ENCODE measurements at regions not wholly inside any gene's neighbourhood (a gene's known extent, or its start where the extent isn't known, plus 50 kb on each side); places are given as distances from the start of the nearest gene placed in this dataset.

DNA sequence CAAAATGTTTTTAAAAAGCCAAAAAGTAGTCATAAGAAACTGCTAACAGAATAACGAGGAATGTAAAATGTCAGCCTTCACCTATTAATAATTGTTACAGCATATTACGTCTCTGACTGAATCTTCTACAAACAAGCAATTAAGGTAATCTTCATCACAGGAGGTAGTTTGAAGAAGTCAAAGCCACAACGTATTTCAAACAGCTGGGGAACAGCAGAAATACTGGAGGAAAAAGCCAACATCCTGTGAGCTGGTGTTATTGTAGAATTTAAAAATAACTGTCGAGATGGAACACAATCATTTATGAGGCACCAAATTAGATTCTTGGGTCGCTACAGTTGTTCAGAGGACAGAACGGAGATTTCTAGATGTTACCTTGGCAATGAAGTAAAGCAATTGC, 450.5 kb downstream of the AGTPBP1 start:
- H3K4me3 ChIP-seq (ENCODE audit: low read depth, low read length): no peak overlapping the region
- TF ChIP-seq, protein P1, sequence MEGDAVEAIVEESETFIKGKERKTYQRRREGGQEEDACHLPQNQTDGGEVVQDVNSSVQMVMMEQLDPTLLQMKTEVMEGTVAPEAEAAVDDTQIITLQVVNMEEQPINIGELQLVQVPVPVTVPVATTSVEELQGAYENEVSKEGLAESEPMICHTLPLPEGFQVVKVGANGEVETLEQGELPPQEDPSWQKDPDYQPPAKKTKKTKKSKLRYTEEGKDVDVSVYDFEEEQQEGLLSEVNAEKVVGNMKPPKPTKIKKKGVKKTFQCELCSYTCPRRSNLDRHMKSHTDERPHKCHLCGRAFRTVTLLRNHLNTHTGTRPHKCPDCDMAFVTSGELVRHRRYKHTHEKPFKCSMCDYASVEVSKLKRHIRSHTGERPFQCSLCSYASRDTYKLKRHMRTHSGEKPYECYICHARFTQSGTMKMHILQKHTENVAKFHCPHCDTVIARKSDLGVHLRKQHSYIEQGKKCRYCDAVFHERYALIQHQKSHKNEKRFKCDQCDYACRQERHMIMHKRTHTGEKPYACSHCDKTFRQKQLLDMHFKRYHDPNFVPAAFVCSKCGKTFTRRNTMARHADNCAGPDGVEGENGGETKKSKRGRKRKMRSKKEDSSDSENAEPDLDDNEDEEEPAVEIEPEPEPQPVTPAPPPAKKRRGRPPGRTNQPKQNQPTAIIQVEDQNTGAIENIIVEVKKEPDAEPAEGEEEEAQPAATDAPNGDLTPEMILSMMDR (IDR thresholded peaks at IDR 0.05; ENCODE audit: borderline replicate concordance, insufficient read depth, low read depth, low read length): no peak

GRCh38 chr9:85290019-85290418, 451.7 kb downstream of the AGTPBP1 start:
- TF ChIP-seq, protein P1 (IDR thresholded peaks at IDR 0.05; ENCODE audit: borderline replicate concordance, insufficient read depth, low read depth, low read length): no peak
- no peak overlapping the region for H3K4me3 ChIP-seq (ENCODE audit: low read depth, low read length)

- TF ChIP-seq, protein P1 (IDR thresholded peaks at IDR 0.05; ENCODE audit: borderline replicate concordance, insufficient read depth, low read depth, low read length): no peak
- H3K4me3 ChIP-seq (ENCODE audit: low read depth, low read length): no peak overlapping the region
Measured at GRCh38 chr9:85289142-85289541, 452.6 kb downstream of the AGTPBP1 start.

DNA sequence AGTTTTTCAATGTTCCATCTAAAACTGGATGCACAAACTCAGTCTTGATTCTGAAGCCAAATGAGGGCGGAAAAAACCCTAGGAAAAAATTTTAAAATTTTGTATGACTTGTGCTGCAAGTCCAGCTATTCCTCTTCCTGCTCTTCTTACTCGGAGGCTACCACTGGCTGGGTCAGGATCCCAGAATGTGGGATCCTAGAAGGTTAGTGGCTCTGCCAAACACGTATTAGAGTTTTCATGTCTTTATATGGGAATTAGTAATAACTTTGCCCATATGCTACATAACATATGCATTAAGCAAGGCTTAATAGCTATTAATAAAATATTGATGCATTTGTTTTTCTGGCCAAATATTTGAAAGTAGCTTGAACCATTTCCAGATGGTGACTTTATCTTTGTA, 458.3 kb downstream of the AGTPBP1 start:
- no peak overlapping the region for H3K4me3 ChIP-seq (ENCODE audit: low read depth, low read length)
- TF ChIP-seq, protein P1 (IDR thresholded peaks at IDR 0.05; ENCODE audit: borderline replicate concordance, insufficient read depth, low read depth, low read length): no peak

GRCh38 chr9:85278769-85279168, 463.0 kb downstream of the AGTPBP1 start:
- H3K4me3 ChIP-seq (ENCODE audit: low read depth, low read length): no peak overlapping the region
- TF ChIP-seq, protein P1 (IDR thresholded peaks at IDR 0.05; ENCODE audit: borderline replicate concordance, insufficient read depth, low read depth, low read length): no peak

DNA sequence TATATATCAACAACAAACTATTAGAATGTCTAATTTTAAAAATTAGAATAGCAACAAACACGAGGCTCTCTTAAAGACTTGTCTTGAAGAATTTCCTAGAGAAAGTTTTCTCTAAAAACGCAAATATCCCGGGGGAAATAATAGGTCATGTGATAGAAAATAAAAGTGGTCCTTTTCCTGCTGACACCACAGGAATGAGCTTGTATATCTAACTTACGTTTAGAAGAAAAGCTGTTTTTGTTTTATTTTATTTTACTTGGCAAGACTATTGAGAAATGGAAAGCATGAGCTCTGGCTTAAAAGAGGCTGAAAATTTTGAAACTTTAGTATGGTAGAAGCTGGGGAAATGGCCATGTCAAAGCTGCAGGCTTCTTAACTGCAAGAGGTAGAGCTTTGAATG, 465.0 kb downstream of the AGTPBP1 start:
- TF ChIP-seq, protein P1 (IDR thresholded peaks at IDR 0.05; ENCODE audit: borderline replicate concordance, insufficient read depth, low read depth, low read length): no peak
- no peak overlapping the region for H3K4me3 ChIP-seq (ENCODE audit: low read depth, low read length)

DNA sequence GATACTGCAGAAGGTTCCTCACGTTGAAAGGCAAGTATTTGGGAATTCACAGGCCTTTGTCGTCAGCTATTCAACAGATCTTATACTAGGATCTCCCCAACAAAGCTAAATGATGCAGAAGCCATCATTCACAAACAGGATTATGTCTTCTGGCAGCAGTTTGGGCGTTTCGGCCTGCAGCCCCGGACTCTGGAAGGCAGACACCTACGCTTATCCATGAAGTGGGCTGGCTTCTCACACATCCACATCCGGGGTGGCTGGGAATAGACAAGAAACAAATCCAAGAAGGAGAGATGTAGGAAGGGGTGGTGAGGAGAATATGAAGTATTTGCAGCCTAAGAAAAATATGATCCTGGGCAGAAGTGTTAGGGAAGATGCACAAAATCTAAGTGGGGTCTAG, 471.9 kb downstream of the AGTPBP1 start:
- TF ChIP-seq, protein P1 (IDR thresholded peaks at IDR 0.05; ENCODE audit: borderline replicate concordance, insufficient read depth, low read depth, low read length): no peak
- no peak overlapping the region for H3K4me3 ChIP-seq (ENCODE audit: low read depth, low read length)

Data from GM12875 (cell line).